HG02885 (cell line): ENCODE measurements at regions not wholly inside any gene's neighbourhood (a gene's known extent, or its start where the extent isn't known, plus 50 kb on each side); places are given as distances from the start of the nearest gene placed in this dataset.

ENCODE experiments used
- ATAC-seq: cut with Tn5 transposase; IDR thresholded peaks from one replicate; pipeline ENCODE4 v1.9.1; 2021; ENCODE audit warnings: mild to moderate bottlenecking; ENCODE audit not compliant: unreplicated experiment, poor library complexity

DNA sequence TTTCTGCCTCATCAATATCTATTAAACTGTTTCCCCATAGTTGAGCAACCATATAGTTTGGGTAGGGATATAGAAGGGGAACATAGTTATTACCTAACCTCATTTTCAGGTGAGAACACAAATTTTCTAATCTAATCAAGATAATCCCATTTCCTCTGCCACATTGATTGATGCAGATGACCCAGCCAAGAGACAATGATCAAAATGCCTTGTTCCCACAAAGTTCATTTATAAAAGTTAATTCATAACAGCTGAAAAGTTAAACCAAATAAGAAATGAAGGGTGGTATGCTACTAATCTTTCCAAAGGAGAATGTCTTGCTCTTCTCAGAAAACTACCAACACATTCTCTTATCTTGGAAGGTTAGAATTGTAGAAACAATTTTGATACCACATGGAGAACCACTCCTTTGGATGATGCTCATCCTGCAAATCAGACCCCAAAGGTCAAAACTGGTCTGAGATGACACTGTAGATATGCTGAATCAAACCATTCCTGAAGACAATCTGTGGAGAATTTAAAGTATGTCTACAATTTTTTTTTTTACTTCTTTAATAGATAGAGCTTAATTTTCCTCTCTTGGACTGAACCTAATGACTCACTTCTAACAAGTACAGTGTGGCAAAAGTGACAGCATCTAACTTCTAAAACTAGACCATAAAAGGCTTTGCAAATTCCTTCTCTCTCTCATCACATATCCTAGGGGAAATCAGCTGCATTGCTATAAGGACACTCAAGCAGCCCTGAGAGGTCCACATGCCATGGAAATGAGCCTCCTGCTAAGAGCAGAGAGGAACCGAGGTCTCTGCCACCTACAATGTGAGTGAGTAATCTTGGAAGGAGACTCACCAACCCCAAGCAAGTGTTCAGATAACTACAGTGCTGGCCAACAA, 586.7 kb upstream of the TUSC1 start:
- no peak for ATAC-seq

DNA sequence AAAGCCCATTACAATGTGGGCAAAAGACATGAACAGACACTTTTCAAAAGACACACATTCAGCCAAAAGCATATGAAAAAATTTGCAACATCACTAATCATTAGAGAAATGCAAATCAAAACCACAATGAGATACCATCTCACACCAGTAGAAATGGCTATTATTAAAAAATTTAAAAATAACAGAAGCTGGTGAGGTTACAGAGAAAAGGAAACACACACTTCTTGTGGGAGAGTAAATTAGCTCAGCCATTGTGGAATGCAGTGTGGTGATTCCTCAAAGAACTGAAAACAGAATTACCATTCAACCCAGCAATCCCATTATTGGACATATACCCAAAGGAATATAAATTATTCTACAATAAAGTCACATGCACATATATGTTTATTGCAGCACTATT, 585.2 kb upstream of the TUSC1 start:
- no peak for ATAC-seq

DNA sequence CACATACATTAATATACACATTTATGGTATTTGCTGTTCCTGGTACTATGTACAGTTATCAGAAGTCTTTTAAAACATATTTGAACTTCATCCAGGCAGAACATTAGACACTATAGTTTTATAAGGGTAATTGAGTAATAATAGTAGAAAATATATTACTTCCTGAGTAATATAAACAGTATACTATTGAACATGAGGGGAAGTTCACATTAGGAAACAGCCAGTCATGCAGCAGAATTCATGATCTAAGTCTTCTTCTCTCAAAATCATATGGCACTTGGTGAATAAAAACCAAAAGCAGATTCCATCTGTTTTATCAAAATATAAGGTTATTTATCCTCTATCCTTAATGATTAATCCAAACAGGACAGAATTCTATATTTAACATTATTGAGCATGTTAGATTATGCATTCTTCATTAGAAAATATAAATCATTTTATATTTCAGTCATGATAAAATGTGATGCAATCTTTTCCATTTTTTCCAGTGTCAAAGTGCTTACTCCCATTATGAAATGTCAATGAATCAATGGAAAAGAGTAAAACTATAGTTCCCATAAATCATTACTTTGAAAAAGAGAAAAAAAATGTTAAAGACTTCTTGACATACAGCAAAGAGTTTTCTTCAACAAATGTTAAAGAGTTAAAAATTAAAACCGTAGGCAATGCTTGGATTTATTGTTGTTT, 584.3 kb upstream of the TUSC1 start:
- ATAC-seq = no peak

DNA sequence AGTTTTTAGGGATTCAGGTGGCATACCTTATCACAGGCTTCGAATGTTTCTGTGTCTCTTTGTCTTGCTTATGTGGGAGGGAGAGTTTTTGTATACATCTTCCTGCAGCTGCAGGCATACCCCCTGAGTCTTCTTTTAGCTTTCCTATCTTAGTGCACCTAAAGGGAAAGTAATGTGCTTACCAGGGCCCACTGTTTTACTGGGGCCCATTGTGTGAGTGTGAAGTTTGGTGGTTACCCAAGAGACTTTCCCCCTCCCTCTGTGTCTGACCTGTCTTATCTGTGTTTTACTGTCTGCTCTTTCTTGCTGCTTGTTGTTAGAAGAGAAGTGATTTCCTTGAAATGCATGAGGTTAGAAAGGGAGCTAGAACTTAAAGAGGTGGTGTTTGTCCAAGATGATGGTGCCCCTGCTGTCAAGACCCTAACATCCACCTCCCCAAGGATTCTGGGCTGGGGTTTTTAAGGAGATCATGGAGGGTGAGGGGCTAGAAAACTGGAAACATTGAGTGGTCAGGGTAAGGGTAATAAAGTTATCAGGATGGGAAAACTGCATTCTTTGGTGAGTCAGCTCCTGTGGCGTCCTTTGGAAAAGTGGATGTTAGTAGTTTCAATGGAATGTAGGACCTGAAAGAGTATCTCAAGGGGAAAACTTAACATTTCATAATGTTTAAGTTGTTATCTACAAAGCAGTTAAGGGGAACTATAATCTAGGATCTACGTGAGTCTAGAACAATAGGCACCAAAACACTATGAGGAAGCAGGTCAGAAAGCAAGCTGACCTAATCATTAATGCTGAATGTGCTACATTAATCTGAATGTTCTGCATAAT, 583.5 kb upstream of the TUSC1 start:
- no peak for ATAC-seq

DNA sequence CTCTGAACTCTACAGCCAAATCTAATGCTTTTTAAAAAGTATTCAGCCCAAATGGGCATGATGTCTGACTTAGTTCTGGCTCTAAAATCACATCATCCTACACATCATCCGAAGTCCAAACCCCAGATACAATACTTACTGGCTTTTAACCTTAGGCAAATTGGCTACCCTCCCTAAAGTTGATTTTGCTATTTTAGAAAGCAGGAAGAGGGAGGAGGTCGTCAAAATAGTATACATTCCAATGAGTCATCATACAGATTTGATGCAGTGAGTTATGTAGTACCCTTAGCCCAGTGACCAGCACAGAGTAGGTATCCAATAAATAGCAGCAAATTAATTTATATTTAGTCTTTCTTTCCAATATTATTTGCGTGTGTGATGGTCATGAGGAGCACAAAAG, 582.0 kb upstream of the TUSC1 start:
- ATAC-seq = no peak

DNA sequence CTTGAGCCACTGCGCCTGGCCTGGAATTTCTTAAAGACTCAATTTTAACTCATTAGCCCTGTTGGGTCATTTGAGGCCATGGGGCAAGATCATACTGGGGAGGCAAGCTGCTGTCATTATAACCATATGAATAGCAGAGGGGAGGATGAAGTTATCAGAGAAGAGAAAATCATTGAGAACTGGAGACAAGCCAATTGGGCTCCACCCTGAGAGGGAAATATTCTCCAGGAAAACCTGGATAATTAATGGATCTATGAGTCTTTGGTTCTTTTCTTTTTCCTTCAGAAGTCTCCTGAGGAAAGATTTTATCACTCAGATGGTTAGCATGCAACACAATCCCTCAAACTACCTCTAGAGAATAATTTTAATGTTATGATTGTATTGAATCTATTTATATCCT, 569.6 kb upstream of the TUSC1 start:
- no peak for ATAC-seq

DNA sequence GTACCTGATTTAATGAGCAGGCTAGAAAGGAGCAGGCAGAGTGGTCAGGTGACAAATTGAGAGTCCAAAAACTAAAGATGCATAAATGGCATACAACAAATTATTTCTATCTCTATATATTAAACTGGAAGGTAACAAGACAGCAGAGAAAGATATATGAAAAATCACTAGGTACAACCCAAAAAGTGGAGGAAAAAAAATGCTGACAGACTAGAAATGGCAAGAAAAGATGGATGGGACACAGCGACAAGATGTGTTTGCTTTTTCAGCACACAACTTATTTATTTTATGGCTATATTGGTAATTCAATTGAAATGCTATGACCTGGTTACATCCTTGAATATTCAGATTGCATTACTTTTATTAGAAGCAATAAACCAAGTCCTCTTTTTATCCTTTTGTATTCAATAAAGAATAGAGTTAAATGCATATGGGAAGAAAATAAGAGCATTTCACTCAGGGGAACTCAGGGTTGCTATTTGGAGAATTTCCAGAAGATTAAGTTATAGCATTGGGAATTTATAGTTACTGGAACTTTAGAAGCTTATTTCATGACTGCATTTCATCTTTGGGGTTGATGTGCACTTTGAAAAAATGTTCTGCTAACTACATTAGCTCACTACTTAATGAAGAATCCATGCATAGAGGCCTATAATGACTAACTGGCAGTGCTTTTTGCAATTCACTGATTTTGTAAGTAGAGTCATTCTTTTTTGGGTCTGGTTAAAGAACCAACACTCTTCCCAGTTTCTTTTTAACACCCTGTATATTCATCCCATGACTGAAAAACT, 566.6 kb upstream of the TUSC1 start:
- ATAC-seq = no peak

DNA sequence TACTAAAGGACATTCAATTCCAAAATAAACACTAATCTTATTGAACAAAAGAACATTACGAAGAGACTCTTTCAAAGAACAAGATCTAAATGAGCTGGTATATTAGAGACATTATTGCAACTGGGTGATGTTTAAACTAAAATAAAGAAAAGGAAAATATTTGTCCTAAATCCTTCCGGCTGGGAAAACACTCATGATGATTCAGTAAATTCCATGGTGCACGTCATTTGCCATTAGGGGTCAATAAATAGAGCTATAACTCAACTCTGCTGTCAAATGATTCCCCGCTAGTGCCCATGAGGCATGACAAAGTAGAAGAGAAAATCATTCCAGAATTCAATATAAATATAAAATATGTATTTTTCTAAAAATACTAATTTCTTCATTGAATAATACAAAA, 565.5 kb upstream of the TUSC1 start:
- no peak for ATAC-seq

DNA sequence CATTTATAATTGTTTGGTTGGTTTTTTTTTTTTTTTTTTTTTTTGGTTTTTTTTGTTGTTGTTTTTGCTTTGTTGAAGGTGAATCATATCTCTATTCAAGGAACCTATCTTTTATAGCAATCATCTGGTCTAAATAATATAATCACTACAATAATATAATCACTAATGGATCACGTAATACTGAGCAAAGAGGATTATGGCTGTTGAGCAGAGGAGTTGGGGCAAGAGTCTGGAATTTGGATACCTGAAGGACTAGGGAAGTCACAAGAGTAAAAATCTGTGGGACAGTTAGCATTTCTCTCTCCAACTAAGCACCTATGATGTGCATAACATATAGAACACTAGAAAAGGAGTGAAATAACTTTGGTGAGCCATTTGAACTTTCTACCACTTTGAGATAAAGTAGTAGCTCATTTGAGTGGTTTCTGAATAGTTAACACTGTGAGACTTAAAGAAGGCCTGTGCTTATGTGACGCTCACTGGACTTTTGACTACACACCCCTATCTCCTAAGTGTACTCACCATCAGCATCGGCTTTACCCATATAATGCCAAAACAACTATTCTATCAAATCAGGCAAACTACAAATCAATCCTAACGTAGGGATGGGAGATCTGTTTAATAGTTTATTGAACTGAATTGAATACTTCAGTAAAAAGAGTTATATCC, 564.9 kb upstream of the TUSC1 start:
- no peak for ATAC-seq

DNA sequence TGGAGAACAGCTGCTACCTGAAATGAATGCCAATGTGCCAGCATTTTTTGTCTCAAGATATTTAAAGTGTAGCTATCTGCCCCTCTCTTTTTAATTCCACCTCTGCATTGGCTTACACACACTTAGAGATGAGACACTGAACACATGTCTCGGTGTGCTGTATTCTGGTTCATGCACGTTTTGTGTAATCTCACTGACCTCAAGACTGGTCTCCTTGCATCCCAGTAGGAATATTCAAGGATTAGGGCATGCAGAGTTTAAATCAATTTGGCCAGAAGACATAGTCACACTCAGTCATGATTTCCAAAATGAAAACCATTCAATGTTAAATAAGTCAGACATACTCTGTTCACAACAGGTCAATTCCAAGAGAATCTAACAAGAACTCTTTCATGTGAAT, 561.8 kb upstream of the TUSC1 start:
- ATAC-seq = no peak

DNA sequence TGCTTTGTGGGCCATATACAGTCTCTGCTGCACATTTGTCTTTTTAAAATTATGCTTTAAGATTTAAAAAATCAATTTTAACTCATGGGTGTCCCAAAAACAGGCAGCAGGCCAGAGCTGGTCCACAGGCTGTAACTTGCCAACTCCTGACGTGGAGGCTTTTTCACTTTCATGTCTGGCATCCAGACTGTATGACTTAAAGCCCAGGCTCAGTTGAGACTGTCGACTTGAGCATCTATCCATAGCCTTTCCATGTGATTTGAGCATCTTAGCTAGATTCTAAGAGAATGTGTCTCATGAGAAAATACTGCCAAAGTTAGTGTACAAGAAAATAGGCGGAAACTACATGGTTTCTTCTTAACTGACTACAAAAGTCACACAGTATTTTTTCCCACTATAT, 559.0 kb upstream of the TUSC1 start:
- no peak for ATAC-seq

DNA sequence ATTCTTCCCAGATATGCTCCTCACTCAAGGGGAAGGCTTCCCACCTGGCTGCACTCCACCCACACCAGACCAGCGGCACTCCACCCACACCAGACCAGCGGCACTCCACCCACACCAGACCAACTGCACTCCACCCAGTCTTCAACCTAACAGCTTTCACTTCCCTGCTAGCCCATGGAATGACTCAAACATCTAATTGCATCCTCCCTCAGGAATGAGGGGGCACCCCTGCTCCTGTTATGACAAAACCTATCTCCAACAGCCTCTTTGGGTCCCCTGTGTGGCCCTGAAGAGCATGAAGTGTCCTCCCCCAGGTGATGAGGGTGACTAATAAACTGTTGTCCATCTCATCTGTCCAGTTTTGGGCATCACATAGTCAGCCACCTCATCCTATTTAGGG, 556.6 kb upstream of the TUSC1 start:
- no peak for ATAC-seq

DNA sequence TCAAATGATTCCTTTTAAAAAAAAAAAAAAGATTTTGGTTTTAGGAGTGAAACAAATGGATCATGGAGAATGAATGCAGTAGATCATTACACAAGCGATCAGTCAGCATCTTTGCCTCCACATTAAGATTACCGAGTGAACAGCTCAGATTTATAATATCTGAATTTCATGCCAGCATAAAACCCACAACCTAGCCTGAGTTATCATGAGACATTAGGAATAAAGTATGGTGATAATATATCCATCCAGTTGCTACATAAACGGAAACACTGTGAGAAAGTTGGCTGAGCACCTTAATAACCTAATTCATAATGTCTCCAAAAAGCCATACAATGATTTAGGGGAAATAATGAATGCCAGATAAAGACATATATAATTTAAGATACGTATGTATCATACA, 553.1 kb upstream of the TUSC1 start:
- ATAC-seq = no peak

DNA sequence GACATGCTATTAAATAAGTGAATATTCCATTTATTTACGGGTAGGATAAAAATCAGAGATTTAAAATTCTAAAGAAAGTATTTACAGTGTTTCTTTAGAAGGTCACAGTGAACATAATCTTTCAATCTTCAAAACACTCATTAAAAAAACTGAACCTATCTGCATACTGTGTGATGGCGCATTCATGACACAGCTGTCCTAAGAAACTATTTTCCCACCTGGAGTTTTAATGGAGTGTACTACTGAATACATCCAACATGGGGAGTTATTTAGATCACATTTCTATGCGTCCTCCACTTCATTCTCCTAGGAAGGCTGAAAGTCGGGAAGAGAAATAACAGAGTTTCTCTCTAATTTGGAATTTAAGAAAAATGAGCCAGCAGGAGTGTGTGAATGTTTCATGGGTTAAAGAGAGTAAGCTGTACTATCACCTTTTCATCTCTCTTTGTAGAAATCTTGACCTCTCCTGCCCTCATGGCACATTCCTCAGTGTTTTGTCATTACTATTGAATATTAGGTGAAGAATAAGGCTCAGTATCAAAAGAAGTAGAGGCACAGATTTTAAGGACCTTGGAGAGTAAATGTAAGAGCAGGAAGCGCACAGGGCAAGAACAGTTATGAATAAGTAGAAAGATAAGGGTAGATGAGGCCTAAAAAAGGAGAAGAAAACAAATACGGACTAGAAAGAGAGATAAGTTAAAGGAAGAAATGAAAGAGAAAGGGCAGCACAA, 551.2 kb upstream of the TUSC1 start:
- no peak for ATAC-seq

DNA sequence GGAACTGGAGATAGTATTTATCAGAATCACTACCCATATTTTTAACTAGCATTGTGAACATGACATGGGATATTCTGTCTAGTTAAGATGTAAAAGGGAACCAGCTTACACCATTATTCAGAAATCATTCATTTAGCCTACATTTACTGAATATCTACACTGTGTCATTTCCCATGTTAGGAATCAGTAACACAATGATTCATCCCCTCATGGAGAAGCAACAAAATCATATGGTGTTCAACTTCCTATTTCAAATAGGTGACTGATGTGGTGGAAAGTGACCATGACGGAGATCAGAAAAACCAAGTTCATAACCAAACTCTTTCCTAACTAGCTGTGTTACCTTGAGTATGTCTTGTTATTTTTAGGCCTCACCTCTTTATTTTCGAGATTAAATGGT, 550.0 kb upstream of the TUSC1 start:
- ATAC-seq = no peak

DNA sequence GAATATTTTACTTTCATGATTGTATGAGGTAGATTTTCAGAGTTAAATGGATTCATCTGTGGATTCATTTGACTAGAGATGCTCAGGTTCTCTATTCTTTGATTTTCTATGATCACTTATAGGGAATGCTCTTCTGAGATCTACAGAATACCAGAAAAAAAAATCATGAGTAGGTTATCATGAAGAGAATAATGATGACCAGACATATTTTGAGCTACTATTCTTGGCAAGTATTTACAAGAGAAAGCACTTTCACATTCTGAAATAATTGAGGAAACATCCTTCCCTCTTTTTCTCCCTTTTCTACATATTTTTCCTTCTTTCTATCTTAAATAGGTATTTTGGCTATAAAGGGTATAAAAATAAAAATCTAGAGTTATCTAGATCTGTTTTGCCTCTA, 543.0 kb upstream of the TUSC1 start:
- no peak for ATAC-seq

DNA sequence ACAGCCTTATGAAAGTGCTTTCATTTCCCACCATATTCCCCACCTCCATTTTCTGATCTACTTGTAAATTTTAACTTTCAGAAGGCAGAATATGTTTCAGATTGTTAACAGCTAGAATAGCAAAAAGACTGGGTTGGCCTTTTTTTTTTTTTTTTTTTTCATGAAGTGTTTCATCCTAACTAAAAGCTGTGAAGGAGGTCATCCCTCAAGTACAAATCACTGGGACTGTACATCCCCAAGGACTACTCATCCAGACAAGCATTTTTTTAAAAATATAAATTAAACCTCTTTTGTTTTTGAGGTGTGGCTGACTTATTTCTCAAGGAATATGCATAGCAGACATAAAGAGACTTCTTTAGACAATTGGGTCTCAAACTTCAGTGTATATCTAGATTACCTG, 542.1 kb upstream of the TUSC1 start:
- no peak for ATAC-seq

DNA sequence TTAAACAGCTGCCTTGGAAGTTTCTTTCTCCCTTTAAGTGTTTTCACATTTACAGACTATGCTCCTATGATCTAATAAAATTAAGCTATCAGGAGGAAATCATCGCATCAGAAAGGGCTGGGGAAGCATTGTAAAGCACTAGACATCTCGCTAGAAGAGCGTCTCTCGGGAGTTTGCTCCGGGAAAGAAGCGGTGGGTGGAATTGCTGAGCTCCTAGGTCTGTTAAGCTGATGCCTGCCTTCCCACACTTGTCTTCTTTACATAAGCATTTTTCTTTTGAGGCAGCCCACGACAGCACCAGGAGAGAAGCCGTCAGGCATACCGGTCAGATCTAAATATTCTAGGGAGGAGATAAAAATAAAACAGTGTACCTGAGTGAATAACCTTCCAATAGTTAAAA, 541.7 kb upstream of the TUSC1 start:
- ATAC-seq = no peak

DNA sequence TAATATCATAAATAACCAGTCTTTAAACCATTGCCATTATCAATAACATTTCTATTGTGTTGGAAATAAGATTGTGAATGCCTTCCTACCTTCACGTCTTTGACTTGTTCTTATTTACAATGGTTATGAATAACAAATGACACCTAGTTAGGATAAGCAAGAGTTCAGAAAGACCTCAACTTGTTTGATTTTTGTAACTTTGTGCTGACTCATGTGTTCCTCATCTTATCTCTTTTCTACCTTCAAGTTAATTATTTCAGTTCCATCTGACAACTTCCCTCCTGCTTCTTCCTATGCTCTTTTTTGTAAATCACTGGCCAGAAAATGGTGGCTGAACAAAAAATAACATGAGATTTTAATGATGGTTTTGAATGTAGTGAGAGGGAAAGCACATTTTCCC, 538.5 kb upstream of the TUSC1 start:
- ATAC-seq = no peak
